ENCODE measurements at regions not wholly inside any gene's neighbourhood (a gene's known extent, or its start where the extent isn't known, plus 50 kb on each side); places are given as distances from the start of the nearest gene placed in this dataset.

- DNase-seq, result no peak
- Mint-ChIP-seq H3K36me3 (ENCODE audit: low read depth) (peaks cover 9% of the 10 kb centered on the region; the same call in 1 of the 2 replicates), H3K4me1 (ENCODE audit: low read depth) (no peaks in the 10 kb centered on the region)
Measured at GRCh38 chr10:129373231-129373630, 93.8 kb upstream of the MGMT start.

GRCh38 chr10:129373718-129374117, 93.3 kb upstream of the MGMT start:
- Mint-ChIP-seq H3K27ac (no peak overlapping the region), H3K4me1 (ENCODE audit: low read depth) (no peaks in the 10 kb centered on the region), H3K9me3 (peaks cover 46% of the 10 kb centered on the region), H3K4me3 (no peak overlapping the region), H3K36me3 (ENCODE audit: low read depth) (peaks cover 9% of the 10 kb centered on the region; the same call in 1 of the 2 replicates), H3K27me3 (ENCODE audit: insufficient read depth) (peaks cover 2% of the 10 kb centered on the region; the same call in 1 of the 2 replicates)
- DNase-seq, result no peak
- TF ChIP-seq CTCF (IDR thresholded peaks at IDR 0.05), result no peak

More at GRCh38 chr10:129373231-129373630, 93.8 kb upstream of the MGMT start:
- no peak overlapping the region for H3K27ac Mint-ChIP-seq
- H3K4me3 Mint-ChIP-seq, result no peak overlapping the region
- peaks cover 43% of the 10 kb centered on the region for H3K9me3 Mint-ChIP-seq
- TF ChIP-seq CTCF (IDR thresholded peaks at IDR 0.05), result no peak
- H3K27me3 Mint-ChIP-seq (ENCODE audit: insufficient read depth), result no peaks in the 10 kb centered on the region

- H3K4me3 Mint-ChIP-seq, result no peak overlapping the region
- H3K36me3 Mint-ChIP-seq (ENCODE audit: low read depth), result peaks cover 6% of the 10 kb centered on the region; the same call in 1 of the 2 replicates
- H3K27ac Mint-ChIP-seq, result no peak overlapping the region
- TF ChIP-seq CTCF (IDR thresholded peaks at IDR 0.05), result no peak
- peaks cover 2% of the 10 kb centered on the region; the same call in 1 of the 2 replicates for H3K27me3 Mint-ChIP-seq (ENCODE audit: insufficient read depth)
- DNase-seq, result no peak
- H3K9me3 Mint-ChIP-seq, result peaks cover 49% of the 10 kb centered on the region
- H3K4me1 Mint-ChIP-seq (ENCODE audit: low read depth), result no peaks in the 10 kb centered on the region
Measured at GRCh38 chr10:129375171-129375570, 91.9 kb upstream of the MGMT start.

- peaks cover 2% of the 10 kb centered on the region; the same call in 1 of the 2 replicates for H3K27me3 Mint-ChIP-seq (ENCODE audit: insufficient read depth)
- TF ChIP-seq CTCF (IDR thresholded peaks at IDR 0.05), result no peak
- peaks cover 6% of the 10 kb centered on the region; the same call in 1 of the 2 replicates for H3K36me3 Mint-ChIP-seq (ENCODE audit: low read depth)
- H3K9me3 Mint-ChIP-seq, result peaks cover 49% of the 10 kb centered on the region
- no peak for DNase-seq
- H3K4me1 Mint-ChIP-seq (ENCODE audit: low read depth), result no peaks in the 10 kb centered on the region
- no peak overlapping the region for H3K27ac Mint-ChIP-seq
- no peak overlapping the region for H3K4me3 Mint-ChIP-seq
Measured at GRCh38 chr10:129375912-129376311, 91.1 kb upstream of the MGMT start.

DNA sequence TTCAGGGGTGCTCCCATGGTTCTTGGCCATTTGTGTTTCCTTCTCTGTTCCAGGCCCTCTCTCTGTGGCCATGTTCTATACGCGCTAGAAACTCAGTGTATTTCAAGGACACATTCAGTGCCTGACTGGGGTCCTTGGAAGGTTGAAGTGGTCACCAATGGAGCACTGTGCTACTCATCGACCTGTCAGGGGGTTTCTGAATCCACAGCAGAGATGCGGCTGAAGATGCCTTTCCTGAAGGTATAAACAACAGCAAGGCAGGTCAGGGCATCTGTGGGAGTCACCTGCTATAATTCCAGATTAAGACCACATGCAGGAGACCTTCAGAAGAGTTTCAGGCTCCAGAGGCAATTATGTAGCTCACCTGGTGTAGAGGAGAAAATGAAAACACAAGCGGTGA, 86.8 kb upstream of the MGMT start:
- no peak overlapping the region for H3K4me3 Mint-ChIP-seq
- no peaks in the 10 kb centered on the region for H3K4me1 Mint-ChIP-seq (ENCODE audit: low read depth)
- H3K36me3 Mint-ChIP-seq (ENCODE audit: low read depth), result no peaks in the 10 kb centered on the region; the same call in 1 of the 2 replicates
- DNase-seq, result no peak
- peaks cover 49% of the 10 kb centered on the region for H3K9me3 Mint-ChIP-seq
- H3K27ac Mint-ChIP-seq, result no peak overlapping the region
- TF ChIP-seq CTCF (IDR thresholded peaks at IDR 0.05), result no peak
- H3K27me3 Mint-ChIP-seq (ENCODE audit: insufficient read depth), result peaks cover 2% of the 10 kb centered on the region; the same call in 1 of the 2 replicates

All from HFFc6 (cell line).